Neural progenitor cell (in vitro differentiated cells): ENCODE measurements at regions not wholly inside any gene's neighbourhood (a gene's known extent, or its start where the extent isn't known, plus 50 kb on each side); places are given as distances from the start of the nearest gene placed in this dataset.

Experiments used
- CTCF ChIP-seq: fragments of 200-600 bp; sonication (generic); IDR thresholded peaks from 2 replicates; pipeline ENCODE4 v1.5.1; 2017; ENCODE audit warnings: antibody characterized with exemption, mild to moderate bottlenecking
- EZH2 ChIP-seq: fragments of 200-600 bp; sonication (generic); IDR thresholded peaks from 2 replicates; pipeline ENCODE4 v1.6.1; 2017; ENCODE audit warnings: antibody characterized with exemption, mild to moderate bottlenecking, moderate library complexity
- EZH2phosphoT487 ChIP-seq: fragments of 200-600 bp; sonication (generic); IDR thresholded peaks from 2 replicates; pipeline ENCODE4 v1.6.1; 2017; ENCODE audit warnings: antibody characterized with exemption

GRCh38 chr2:147358375-147358774 is 486.5 kb upstream of the ACVR2A start:
- TF ChIP-seq CTCF (no peak), EZH2 (no peak), EZH2phosphoT487 (no peak)
